Choroid plexus epithelial cell (primary cell): ENCODE measurements at regions not wholly inside any gene's neighbourhood (a gene's known extent, or its start where the extent isn't known, plus 50 kb on each side); places are given as distances from the start of the nearest gene placed in this dataset.
A peak's percentile ranks its signal among the peaks of the same experiment; 100 is the strongest.

ENCODE experiments used
- DNase-seq: peaks from one replicate; pipeline ENCODE4 v3.0.0-alpha.2; 2010; ENCODE audit warnings: low read depth
- H3K4me3 ChIP-seq: 2 replicates; pipeline ENCODE4 v1.5.1; 2011; ENCODE audit warnings: low read depth, mild to moderate bottlenecking, control low read depth, low read length, moderate library complexity
- TF ChIP-seq, protein P1 (sequence below): conservative IDR thresholded peaks from 2 replicates; pipeline ENCODE4 v1.5.1; 2011; ENCODE audit warnings: low read depth, mild to moderate bottlenecking, control low read depth, inconsistent platforms, low read length, moderate library complexity

DNA sequence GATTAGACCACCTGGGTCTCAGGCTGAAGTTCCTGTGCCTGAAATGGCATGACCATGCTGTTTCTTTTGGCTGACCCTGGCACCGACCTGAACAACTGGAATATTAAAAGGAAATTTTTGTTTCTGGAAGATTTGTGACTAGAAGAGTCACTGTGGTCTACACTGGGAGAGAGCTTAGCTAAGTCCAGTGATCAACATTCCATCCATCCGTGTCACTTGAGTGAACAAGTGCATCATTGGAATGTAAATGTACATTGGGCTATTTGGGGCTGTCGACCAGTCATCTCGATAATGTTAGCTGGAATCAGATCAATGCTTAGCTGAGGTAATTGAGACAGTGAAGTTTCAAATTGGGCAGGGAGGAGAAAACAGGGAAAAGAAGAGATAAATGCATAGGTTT lies 95.4 kb upstream of the CCDC85A start:
- H3K4me3 ChIP-seq = no peak overlapping the region
- TF ChIP-seq, protein P1, sequence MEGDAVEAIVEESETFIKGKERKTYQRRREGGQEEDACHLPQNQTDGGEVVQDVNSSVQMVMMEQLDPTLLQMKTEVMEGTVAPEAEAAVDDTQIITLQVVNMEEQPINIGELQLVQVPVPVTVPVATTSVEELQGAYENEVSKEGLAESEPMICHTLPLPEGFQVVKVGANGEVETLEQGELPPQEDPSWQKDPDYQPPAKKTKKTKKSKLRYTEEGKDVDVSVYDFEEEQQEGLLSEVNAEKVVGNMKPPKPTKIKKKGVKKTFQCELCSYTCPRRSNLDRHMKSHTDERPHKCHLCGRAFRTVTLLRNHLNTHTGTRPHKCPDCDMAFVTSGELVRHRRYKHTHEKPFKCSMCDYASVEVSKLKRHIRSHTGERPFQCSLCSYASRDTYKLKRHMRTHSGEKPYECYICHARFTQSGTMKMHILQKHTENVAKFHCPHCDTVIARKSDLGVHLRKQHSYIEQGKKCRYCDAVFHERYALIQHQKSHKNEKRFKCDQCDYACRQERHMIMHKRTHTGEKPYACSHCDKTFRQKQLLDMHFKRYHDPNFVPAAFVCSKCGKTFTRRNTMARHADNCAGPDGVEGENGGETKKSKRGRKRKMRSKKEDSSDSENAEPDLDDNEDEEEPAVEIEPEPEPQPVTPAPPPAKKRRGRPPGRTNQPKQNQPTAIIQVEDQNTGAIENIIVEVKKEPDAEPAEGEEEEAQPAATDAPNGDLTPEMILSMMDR = no peak
- no peak for DNase-seq

DNA sequence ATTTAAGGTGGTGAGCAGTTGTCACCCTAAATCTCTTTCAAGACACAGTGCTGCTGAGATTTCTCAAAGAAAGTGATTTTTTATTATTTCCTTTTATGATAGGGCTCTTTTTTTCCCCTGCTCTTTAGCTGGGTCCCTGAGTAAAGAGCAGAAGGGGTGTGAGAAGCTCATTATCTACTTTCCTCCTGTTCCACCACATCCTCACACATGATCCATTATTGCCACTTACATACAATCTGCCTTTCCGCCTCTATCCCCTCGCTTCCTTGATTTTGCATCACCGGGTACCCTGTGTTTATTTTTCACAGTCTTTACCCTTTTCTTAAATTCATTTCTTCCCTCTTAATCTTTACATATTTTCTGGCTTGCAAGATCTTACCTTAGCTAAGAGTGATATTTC lies 93.9 kb upstream of the CCDC85A start:
- no peak overlapping the region for H3K4me3 ChIP-seq
- TF ChIP-seq, protein P1 = no peak
- no peak for DNase-seq

DNA sequence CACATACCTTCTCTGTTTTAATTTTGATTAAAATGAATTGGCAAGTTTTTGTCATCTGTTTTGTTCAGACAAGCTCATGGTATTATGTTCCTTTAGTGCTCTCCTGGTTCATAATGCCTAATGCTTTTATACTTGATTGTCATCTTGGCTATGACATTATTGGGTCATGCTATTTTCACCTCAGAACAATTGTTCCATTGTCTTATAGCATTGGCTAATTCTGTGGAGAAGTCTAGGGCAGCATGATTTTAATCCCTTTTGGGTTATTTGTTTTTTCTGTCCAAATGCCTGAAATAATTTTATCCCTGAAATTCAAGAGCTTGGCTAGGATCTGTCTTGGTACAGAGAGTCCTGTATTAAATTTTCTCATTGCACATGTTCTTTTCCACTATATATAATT lies 83.8 kb upstream of the CCDC85A start:
- DNase-seq = no peak
- TF ChIP-seq, protein P1 = no peak
- no peak overlapping the region for H3K4me3 ChIP-seq

DNA sequence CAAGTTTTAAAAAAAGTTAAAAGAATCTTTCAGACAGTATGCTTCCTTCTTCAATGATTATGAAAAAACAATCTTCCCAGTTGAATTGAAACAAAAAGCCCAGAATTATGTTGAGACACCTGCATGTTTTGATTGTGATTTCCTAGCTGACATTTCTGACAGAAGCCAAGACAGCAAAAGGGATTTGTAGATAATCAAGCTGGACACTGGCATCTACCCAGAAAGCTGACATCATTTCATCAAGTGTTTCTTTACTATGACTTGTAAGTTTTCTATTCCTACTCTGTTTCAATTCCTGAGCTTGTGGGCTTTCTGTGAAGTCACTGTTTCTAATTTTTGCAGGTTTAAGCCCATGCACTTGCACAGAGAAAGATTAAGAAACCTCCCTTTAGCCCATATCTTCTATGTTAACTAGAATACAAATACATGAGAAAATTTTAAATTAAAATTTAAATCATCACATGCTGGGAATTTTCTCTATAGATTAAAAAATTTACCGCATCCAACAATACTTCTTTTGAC lies 82.9 kb upstream of the CCDC85A start:
- no peak for DNase-seq
- TF ChIP-seq, protein P1 = no peak
- no peak overlapping the region for H3K4me3 ChIP-seq

DNA sequence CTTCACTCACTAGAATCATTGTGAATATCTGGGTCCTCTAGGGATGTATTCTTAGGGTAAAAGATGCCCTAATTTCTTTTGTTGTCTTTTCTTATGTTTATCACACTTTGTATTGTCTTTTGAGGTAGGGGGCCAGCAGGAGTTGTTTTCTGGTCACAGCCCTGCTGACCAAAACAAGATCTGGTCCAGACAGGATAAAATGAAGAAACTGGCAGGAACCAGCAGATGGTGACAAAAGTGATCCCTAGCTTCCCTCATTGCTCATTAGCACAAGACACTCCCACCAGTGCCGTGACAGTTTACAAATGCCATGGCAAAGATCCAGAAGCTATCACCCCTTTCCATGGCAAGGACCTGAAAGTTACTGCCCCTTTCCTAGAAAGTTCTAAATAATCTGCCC lies 81.7 kb upstream of the CCDC85A start:
- TF ChIP-seq, protein P1 = no peak
- DNase-seq = no peak
- no peak overlapping the region for H3K4me3 ChIP-seq

DNA sequence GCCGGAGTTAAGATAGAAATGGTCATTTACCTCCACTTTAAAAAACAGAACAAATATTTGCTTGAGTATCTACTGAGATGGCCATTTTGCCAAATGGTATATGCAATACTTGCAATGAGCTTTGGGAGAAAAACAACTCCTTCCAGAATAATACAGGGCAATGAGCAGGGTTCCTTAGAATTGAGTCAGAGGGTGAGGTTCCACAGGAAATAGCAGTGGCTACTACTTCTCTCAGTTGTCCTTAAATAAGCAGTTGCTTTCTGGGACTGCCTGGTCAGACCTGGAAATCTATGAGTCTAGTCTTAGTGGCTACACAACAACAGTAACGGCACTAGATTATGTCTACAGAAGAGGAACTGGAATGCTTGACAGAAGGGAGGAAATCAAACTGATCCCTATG lies 80.9 kb upstream of the CCDC85A start:
- DNase-seq = peak; percentile 6
- TF ChIP-seq, protein P1 = no peak
- no peak overlapping the region for H3K4me3 ChIP-seq

DNA sequence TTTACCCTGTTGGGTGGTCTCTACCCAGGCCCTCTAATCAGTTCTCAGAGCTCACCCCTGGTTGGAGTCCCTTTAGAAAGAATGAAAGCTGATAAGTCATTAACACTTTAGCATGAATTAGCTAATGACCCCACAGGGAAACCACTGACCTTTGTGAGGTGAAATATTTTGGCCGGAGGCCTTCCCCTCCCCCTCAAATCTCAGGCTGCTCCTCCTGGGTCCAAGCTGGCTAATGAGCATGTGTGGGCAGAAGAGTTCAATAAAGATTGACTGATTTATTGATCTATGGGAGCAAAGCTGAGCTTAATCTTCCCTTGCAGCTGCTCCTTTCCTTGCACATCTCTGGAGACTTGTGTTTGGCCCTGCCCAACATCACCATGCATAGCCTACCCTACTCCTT lies 78.8 kb upstream of the CCDC85A start:
- TF ChIP-seq, protein P1 = no peak

More for the DNA sequence above, 78.8 kb upstream of the CCDC85A start:
- no peak overlapping the region for H3K4me3 ChIP-seq
- no peak for DNase-seq
